Urothelium cell line (cell line): ENCODE measurements at regions not wholly inside any gene's neighbourhood (a gene's known extent, or its start where the extent isn't known, plus 50 kb on each side); places are given as distances from the start of the nearest gene placed in this dataset.

ENCODE experiments used
- DNase-seq: peaks from one replicate; pipeline ENCODE4 v3.0.0; 2011; ENCODE audit warnings: low spot score, mixed read lengths
- FAIRE-seq: peaks from 2 replicates; lab custom pipeline; 2011; peaks lifted over from hg19 to GRCh38; lab: Jason Lieb, UNC

GRCh38 chr4:184310881-184311709 lies 93.4 kb upstream of the ENPP6 start:
- FAIRE-seq (no peak), DNase-seq (no peak)

GRCh38 chr4:184310171-184310567 lies 92.5 kb upstream of the ENPP6 start:
- no peak for DNase-seq
- FAIRE-seq, result no peak

DNA sequence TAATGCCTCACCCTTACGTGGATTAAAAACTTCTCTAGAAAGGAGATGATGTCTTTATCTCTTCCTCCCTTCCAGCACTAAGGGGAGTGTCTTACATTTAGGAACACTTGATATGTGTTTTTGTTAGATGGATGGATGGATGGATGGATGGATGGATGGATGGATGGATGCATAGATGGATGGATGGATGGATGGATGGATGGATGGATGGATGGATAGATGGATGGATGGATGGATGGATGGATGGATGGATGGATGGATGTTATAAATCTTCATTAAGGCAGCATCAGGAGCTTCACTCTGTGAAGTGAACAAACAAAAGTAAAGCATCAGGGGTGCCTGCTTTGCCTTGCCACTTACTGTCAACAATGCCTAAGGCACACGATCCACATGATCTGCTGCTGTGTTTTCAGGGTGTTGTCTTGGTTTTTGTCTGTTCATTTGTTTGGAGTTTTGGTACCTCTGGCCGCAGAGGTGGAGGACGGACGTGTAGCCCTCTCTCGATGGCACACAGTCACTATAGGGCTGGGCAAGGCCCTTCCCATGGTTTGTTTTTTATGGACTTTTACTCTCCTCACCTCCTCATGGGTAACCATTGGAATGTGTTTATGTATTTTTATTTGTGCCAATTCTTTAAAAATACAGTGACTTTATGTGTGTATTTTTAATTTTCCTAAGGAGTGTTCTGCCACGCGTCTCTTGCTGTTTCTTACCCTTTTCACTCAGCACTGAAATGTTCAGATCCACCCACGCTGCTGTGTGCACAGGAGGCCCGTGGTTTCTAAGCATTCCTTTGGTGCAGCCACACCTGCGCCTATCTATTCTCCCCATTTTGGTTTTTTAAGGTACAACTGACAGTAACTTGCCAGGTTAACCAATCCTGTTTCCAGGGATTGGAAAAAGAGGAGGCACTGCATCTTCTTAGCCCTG lies 91.8 kb upstream of the ENPP6 start:
- DNase-seq (no peak), FAIRE-seq (no peak)

DNA sequence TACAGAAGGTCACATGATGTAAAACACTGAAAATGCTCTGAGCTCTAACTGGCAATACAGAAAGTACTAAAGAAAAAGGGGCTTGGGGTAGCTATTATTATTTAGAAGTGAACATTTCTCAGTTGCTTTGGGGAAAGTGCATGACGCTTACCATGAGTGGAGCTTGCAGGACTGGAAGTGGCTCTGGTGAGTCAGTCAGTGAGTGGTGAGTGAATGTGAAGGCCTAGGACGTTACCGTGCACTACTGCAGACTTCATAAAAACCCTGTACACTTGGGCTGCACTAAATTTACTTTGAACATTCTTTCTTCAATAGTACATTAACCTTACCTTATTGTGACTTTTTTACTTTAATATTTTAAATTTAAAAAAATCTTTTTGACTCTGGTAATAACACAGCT lies 89.3 kb upstream of the ENPP6 start:
- FAIRE-seq, result no peak
- DNase-seq, result no peak

GRCh38 chr4:184306470-184306869 lies 88.8 kb upstream of the ENPP6 start:
- FAIRE-seq (no peak), DNase-seq (no peak)

GRCh38 chr4:184300816-184301215 lies 83.1 kb upstream of the ENPP6 start:
- DNase-seq (no peak), FAIRE-seq (no peak)

- FAIRE-seq, result no peak
- no peak for DNase-seq
Observed at GRCh38 chr4:184298254-184298653, 80.6 kb upstream of the ENPP6 start.

DNA sequence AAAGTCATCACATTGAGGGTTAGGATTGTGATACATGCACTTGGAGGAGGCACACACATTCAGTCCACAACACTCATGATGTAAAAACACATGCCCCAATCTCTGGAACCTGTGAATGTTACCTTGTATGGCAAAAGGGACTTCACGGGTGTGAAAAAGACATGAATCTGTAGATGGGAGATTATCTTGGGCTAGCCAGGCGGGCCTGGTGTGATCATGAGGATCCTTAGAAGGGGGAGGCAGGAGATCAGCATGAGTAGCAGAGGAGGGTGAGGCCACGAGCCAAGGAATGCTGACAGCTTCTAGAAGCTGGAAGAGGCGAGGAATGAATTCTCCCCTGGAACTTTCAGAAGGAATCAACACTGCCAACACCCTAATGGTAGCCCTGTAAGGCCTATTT lies 77.5 kb upstream of the ENPP6 start:
- FAIRE-seq (no peak), DNase-seq (no peak)

DNA sequence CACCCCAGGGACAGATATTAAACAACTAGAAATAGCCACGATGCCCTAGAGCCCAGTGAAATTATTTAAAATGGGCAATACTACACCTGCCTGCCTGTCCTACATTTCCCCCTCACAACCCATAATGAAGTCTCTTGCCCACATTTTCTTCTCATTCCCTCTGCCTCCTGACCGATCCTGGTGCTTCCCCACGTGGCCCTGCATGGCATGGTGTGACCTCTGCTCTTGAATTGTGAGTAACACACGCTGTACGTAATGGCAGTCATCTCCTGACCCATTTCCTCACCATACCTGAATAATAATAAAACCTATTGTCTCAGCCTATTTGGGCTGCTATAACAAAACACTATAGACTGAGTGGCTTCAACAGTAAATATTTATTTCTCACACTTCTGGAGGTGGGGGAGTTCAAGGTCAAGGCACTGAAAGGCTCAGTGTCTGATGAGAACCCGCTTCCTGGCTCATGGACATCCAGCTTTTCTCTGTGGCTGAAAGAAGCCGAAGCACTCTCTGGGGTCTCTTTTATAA lies 77.0 kb upstream of the ENPP6 start:
- DNase-seq (no peak), FAIRE-seq (no peak)

GRCh38 chr4:184293552-184293951 lies 75.9 kb upstream of the ENPP6 start:
- no peak for FAIRE-seq

GRCh38 chr4:184292877-184293276 lies 75.2 kb upstream of the ENPP6 start:
- no peak for FAIRE-seq
- DNase-seq, result no peak

More at GRCh38 chr4:184293552-184293951, 75.9 kb upstream of the ENPP6 start:
- DNase-seq, result no peak

- peak; percentile 87 for FAIRE-seq
- DNase-seq, result no peak
Observed at GRCh38 chr4:184292465-184292867, 74.8 kb upstream of the ENPP6 start.

GRCh38 chr4:184289179-184289535 lies 71.5 kb upstream of the ENPP6 start:
- DNase-seq, result no peak
- no peak for FAIRE-seq

GRCh38 chr4:184288451-184289178 lies 70.9 kb upstream of the ENPP6 start:
- DNase-seq (no peak), FAIRE-seq (no peak)

DNA sequence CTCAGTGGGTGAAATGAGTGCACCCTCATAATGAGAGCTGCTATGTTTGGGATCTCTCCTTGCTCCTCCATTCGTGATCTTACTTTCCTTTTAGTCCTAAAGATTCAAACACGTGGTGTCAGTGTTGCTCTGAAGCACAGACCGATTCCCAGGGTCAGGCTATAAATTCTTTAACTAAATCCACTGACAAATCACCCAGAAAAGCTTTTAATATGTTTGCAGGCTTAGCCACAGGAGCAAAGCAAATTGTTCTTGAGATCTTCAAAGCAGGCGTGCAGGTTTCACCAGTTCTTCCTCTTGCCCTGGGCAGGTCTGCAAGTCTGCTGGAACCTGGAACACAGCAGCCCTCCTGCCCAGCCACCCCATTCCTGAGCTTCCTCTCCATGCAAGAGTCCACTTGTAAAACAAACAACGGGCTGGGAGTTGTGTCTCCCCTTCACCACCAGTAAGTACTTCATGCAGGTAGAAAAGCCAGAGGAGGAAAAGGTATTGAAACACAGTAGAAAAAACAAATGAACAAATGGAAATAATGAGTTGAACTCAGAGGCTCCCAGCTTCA lies 70.1 kb upstream of the ENPP6 start:
- FAIRE-seq, result no peak
- DNase-seq, result no peak

DNA sequence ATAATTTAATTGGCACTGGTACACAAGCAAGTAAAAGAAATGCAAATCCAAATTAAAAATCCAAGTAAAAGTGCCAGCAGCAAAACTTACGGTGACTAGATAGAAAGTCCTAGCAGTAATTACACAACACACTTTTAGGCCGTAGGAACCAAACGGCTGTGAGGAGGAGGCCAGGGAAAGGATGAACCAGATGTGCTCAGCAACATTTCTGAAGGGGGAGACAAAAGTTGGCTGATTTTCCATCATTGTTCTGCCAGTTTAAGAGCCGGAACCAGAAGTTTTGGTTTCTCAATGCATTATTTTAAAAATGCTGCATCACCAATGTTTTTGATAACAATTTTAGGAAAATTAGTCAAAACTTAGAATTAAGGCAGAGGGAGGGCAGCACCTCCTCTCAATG lies 68.7 kb upstream of the ENPP6 start:
- DNase-seq, result no peak
- no peak for FAIRE-seq

DNA sequence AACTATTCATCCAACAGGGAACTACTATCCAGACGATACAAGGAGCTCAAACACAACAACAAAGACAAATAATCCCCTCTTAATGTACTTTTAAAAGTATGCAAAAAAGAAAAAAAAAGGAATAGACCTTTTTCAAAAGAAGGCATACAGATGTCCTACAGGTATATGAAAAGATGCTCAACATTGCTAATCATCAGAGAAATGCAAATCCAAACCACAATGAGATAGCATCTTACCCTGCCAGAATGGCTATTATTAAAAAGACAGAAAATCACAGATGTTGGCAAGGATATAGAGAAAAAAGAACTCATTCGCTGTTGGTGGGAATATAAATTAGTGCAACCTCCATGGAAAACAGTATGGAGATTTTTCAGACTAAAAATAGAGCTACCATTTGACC lies 67.1 kb upstream of the ENPP6 start:
- DNase-seq, result no peak
- no peak for FAIRE-seq

DNA sequence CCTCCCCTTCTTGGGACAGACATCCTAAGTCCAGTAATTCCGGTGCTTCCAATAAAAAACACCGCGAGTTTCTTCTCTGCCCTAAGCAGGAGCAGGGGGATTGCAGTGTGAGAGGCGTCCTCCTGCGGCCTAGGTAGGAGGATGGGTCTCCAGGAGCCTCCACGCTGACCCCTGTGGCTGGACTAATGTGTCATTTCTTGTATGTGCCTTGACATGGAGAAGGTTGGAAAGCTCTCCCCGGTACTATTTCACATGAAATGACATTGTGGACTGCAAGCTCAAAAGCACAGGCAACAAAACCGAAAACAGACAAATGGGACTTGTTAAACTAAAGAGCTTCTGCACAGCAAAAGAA lies 66.6 kb upstream of the ENPP6 start:
- FAIRE-seq, result no peak
- DNase-seq, result no peak

DNA sequence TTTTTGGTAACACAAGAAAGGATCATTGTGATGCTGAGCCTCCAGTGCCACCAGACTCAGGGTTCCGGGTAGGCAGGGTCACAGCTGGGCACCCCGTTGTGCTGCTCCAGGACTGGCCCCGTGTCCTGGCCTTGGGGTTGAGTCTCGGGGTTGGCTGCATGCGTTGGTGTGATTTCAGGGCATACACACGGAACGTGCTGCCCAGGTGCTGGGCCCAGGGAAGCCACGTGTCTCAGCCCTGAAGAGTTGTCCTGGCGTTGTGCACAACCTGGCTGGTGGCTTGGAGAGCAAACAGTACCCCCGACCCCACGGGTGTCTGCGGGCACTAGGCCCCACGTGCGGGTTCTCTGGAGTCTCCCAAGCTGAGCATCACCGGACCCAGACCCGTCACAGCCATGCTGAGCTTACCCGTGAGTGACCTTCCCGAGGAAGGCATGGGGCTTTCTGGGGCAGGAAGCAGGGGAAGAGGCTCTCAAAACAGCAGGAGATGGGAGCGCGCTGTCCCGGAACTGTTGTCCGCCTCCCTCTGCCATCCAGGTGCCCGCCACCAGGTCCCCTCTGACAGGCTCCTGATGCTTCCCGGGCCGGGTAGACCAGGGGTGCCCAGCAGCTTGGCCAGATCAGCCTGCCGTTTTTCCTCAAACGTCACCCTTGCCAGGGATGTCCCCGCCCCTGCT lies 66.1 kb upstream of the ENPP6 start:
- no peak for FAIRE-seq
- DNase-seq, result no peak

DNA sequence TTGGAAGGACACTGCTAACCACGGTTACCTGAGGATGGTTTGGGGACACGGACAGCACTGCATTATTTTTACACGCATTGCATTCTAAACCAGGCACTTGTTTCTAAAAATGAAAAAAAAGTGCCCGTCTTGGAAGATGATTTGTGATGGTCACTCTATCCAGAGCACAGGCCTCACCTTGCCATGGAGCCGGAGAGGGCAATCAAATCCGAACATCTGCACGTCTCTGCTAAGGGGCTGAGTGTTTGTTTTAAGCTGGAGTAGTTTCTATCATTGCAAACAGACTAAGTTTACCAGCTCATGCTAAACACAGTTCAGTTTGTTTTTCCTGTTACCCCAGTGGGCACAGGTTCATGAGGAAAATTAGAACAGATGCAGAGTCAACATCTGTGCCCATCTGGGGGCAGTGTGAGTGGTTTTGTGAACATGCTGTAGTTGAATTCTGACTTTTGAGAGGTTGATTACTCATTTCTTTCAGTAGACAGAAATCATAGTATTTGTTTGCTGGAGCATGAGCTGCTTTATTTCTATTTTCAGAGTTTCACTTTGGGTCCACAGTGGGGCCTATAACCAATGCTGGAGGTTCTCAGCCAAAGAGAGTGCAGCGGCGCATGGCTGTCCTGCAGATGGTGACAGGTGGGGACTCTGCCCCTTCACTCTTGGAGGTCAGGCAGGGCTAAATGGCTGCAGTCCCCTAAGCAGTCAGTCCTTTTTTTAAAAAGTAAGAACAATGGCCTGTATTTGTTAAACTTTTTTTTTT lies 65.4 kb upstream of the ENPP6 start:
- DNase-seq (no peak), FAIRE-seq (no peak)
